Stimulated activated CD4-positive, alpha-beta T cell treated with anti-CD3 and anti-CD28 coated beads, Interleukin-4, amount 100 ng/mL, for 48 hours (primary cell): ENCODE measurements at regions not wholly inside any gene's neighbourhood (a gene's known extent, or its start where the extent isn't known, plus 50 kb on each side); places are given as distances from the start of the nearest gene placed in this dataset.
"Not testable (repeated sequence)": the region's sequence is repeated elsewhere in the genome, so short reads cannot be mapped to it uniquely, and the experiment has no call there.

ENCODE experiments used
- DNase-seq, 2 donors: peaks; one replicate each; pipeline ENCODE4 v3.0.0-alpha.2; 2020; ENCODE audit warnings: low read depth in 2 of 2

- DNase-seq, result no peak
These were observed 452.0 kb downstream of the DMAC1 start for GRCh38 chr9:7347556-7347955.

- DNase-seq, result no peak
These were observed 453.4 kb downstream of the DMAC1 start for GRCh38 chr9:7346144-7346543.

GRCh38 chr9:7342736-7343135 is 456.8 kb downstream of the DMAC1 start:
- DNase-seq, result no peak

DNA sequence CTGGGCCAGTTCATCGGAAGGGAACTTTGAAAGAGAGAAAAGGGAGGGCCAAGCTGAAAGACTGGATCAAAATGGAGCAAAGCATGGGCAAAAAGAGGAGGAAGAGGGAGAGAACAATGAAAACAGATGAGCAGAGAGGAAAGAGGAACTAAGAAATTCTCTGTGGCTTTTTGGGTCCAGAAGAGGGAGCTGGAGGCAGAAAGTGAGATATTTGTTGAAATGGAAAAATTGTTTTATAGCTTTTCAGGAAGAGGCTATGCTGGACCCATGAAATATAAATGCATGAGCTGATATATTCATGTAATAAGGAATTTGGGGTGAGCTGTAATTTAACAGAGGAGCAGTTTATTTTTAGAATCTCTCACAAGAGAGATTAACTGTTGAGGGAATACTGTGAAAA is 457.3 kb downstream of the DMAC1 start:
- no peak for DNase-seq

GRCh38 chr9:7341571-7341970 is 458.0 kb downstream of the DMAC1 start:
- DNase-seq, result no peak

DNA sequence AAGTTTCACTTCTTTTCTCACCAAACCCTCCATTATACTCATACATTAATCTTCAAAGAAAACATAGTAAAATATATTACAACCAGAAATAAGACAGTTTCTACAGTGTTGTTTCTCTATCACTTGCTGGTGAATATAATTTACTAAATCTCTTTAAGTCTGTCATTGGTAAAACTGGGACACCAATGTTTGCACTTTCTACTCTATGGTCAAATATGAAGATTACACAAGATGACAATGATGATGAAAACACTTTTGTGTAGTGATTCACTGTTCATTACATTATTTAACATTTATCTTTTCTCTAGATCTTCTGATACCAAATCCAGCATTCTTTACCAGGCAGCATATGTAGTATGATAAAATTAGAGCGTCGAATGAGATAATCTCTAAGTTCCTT is 459.1 kb downstream of the DMAC1 start:
- DNase-seq, result no peak

GRCh38 chr9:7338586-7339281 is 460.8 kb downstream of the DMAC1 start:
- no peak for DNase-seq

DNA sequence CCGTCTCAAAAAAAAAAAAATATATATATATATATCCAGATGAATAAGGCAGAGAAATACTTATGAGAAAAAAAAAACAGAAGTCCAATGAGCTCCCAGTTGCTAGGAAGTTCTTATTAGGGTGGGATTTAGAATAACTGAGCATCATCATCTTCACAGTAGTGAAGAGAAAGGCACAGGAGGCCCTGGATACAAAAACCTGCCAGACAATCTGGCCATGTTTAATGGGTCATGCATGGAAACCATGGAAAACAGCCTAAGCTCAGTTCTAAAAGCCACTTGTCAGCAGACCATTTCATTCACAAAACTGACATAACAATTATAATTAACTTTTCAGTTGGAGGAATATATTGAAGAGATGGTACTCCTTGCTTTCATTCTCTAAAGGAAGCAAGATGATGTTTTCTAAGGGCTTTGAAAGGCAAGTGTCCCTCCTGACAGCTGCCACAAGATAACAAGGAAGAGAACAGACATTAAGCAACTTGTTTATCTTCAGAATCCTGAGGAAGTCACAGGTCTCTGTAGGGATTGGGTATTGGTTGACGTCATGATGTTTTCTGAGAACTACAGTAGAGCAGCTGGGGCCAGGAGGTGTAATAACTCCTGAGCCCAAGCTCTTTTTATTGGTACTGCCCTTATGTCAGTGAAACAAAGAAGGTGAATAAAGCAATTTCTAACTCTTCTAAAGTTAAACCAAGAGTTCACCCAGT is 463.1 kb downstream of the DMAC1 start:
- no peak for DNase-seq

- DNase-seq, result no peak
These were observed 465.9 kb downstream of the DMAC1 start for GRCh38 chr9:7333719-7334118.

- no peak for DNase-seq
These were observed 466.8 kb downstream of the DMAC1 start for GRCh38 chr9:7332780-7333179.

DNA sequence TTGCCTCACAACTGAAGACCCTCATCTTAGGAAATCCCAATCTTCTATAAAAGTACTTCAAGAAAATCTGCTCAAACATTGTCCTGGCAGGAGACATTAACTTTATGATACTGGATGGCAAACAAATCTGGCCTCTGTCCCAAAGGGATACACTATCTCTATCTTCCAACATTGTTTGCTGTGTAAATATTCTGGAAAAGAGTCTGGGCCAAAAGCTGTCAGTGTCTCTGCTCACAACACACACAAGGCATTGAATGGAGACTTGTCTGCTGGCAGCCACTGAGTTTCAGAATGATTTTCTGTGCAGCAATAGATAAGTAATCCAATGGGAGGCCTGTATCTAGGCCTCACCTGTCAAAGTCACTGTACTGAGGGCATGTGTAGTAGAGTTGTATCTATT is 471.1 kb downstream of the DMAC1 start:
- no peak for DNase-seq

DNA sequence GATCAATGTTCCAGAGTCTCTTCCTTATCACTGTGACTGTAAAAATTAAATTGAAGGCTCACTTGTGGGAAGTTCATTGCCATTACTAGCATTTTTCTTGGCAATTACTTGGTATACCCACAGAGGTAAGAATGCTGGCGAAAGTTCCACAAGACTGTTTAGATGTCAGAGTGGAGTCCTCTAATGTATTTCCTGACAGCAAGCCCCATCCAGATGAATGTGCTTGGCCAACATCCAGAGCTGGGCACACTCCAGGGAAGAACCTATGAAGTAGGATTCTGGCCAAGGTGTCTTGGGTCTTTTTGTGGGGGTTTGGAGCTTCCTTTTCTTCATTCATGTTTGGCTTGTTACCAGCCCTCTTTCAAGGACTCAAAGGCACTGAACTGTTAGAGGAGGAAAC is 473.6 kb downstream of the DMAC1 start:
- DNase-seq, result no peak

GRCh38 chr9:7324152-7324598 is 475.4 kb downstream of the DMAC1 start:
- DNase-seq, result no peak

DNA sequence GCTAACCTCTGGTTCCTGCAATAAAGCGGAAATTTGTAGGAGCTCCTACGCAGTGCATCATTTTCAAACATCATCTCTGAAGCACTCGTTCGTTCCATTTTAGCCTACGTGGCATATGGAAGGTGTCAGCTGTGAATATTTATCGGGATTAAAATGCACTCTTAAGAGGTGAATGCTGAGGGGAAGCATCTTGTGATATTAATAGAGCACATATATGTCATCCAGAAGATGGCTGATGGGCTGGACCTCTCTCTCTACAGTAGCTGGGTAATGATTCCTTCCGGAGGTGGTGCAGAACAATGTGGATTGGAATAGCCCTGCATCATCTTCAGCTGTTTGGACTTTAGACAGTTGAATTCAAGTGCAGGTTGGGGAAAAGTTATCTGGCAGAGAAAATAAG is 478.7 kb downstream of the DMAC1 start:
- DNase-seq, result no peak

DNA sequence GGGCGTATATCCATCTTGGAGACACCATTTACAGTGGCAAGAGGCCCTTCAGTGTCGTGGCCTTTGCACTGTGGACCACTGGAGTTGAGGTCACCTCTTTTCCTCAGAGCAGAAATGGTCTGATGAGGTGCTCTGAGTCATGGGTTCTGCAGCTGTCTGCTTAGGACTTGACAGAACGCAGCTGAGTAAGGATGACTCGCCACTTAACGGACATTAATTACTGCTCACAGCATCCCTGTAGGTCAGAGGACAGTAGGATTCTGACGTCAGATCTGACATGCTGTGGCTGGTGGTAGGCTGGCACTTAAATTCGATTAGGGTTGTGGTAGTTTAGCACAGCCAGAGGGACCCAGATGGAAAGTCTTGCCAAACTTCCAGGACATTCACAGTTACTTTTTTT is 479.4 kb downstream of the DMAC1 start:
- DNase-seq, result no peak

DNA sequence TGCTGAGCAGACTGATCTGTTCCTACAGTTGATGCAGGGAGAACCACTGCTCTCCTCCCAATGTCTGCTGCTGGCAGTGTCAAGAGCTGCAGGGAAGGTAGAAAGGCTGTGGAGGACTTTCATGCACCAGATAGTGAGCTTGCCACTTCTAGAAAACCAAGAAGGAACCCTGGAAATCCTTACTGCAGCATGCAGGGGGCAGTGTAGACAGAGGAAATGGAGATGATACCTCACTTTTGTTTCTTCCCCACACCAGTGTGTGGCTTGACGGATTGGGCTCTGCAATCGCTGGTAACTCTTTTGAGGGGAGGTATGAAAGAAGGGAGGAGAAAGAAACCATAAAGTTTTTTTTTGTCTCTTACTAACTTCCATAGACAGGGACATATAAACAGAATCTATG is 480.7 kb downstream of the DMAC1 start:
- no peak for DNase-seq

DNA sequence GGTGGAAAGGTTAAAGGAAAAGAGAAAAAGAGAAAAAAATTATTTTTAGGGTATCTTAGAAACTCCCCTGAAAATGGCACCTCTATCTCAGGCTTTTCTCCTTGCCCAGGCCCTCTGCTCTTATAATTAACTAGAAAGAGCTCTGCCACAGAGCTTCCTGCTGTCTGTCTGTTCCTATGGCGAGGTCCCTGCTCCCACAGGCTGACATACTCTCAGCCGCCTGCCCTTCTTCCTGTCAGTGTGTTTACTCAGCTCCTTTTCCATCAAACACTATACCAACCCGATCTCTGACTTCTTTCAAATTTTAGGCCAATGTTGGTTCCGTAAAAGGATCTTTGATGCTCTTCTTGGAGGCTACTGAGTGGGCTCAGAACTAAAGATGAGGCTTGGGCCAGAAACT is 482.6 kb downstream of the DMAC1 start:
- no peak for DNase-seq

DNA sequence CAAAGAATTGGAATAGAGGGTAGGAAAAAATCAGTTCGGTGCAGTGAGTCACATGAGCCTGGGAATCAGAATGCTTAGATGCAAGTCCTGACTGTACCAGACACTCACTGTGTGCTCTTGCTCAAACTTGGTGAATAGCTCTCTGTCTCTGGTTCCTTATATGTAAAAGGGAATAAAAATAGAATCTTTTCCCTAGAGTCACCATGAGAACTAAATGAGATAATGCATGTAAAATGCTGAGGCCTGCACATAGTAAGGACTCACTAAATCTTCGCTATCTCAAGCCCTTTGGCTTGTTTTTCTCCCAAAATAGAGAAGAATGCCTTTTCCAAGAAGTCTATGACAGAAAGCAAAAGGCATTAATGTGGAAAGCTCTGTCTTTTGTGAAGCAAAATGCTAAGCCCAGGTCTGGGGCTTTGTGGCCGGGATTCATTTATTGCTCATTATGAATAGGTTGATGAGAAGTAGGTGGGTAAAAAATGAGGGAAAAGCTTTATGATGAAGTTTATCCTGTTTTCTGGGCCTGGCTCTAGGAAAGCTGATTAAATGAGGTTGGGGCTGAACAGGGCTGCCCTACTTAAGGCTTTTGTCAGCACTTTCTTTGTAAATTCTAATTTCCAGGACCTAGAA is 483.3 kb downstream of the DMAC1 start:
- DNase-seq, result no peak

DNA sequence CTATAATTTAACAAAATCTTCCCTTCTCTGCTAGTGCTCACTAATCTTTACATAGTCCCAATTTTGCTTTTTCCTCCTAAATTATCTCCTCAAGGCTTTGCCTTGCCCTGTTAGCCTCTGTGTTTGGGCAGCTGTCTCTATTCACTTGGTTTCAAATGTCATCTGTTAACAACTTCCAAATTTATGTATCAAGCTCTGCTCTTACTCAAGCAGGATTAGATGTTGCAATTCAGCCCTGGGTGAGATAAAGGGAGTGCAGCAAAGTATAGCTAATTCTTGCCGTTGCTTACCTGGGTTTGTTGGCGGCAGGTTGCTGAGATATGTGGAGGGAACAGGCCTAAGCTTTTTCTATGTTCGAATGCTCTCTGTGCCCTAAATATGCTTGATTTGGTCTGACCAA is 483.8 kb downstream of the DMAC1 start:
- no peak for DNase-seq

GRCh38 chr9:7315116-7315515 is 484.5 kb downstream of the DMAC1 start:
- no peak for DNase-seq

- DNase-seq, result no peak
These were observed 486.2 kb downstream of the DMAC1 start for GRCh38 chr9:7313389-7313788.

DNA sequence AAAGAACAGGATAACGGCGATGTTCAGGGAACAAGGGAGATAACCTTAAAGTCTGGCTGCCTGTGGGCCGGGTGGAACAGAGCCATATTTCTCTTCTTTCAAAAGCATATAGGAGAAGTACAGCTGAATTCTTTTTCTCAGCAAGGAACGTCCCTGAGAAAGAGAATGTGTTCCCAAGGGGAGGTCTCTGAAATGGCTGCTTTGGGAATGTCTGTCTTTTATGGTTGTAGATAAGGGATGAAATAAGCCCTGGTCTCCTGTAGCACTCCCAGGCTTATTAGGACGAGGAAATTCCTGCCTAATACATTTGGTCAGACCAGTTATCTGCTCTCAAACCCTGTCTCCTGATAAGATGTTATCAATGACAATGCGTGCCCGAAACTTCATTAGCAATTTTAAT is 490.5 kb downstream of the DMAC1 start:
- DNase-seq, result not testable (repeated sequence)

DNA sequence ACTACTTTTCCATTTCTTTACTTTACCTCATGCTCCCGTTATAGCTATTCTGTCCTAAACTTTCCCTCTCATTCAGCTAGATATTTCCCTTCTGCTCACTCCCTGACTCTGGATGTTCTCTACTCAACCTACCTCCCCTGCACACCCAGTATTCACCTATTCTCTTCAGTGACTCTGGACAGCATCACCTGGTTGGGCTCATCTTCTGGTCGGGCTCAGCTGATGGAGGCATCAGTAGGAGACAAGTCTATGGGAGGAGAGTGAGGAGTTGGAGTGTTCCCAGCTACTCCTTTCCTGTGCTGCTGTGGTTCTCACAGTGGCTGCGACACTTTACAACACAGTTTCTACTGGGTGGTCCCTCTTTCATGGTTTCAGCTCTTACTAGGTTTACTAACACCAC is 493.9 kb downstream of the DMAC1 start:
- no peak for DNase-seq
